Loucy (cell line): ENCODE measurements at regions not wholly inside any gene's neighbourhood (a gene's known extent, or its start where the extent isn't known, plus 50 kb on each side); places are given as distances from the start of the nearest gene placed in this dataset.

Source experiments
- CTCF ChIP-seq: fragments of 200-600 bp; sonication (generic); conservative IDR thresholded peaks from 2 replicates; pipeline ENCODE4 v1.5.1; 2014; ENCODE audit warnings: mild to moderate bottlenecking, antibody characterized with exemption, low read length
- EZH2phosphoT487 ChIP-seq: fragments of 200-600 bp; IDR thresholded peaks from 2 replicates; pipeline ENCODE4 v1.6.1; 2018; ENCODE audit warnings: antibody characterized with exemption, mild to moderate bottlenecking, moderate library complexity, borderline replicate concordance

GRCh38 chr6:141437011-141437410 is 695.7 kb upstream of the GJE1 start:
- no peak for TF ChIP-seq CTCF
- no peak for TF ChIP-seq EZH2phosphoT487
